22Rv1 (cell line): ENCODE measurements at regions not wholly inside any gene's neighbourhood (a gene's known extent, or its start where the extent isn't known, plus 50 kb on each side); places are given as distances from the start of the nearest gene placed in this dataset.

Experiments used
- CTCF ChIP-seq: fragments of 450-650 bp; IDR thresholded peaks from 2 replicates; pipeline ENCODE4 v1.5.1; 2017; ENCODE audit warnings: mild to moderate bottlenecking
- ZFX ChIP-seq: fragments of 450-650 bp; IDR thresholded peaks from 2 replicates; pipeline ENCODE4 v1.6.1; 2017; ENCODE audit warnings: antibody characterized with exemption, borderline replicate concordance

GRCh38 chr3:157692468-157692867 is 189.3 kb upstream of the VEPH1 start:
- TF ChIP-seq CTCF: no peak
- no peak for TF ChIP-seq ZFX
